GM18519 (cell line): ENCODE measurements at regions not wholly inside any gene's neighbourhood (a gene's known extent, or its start where the extent isn't known, plus 50 kb on each side); places are given as distances from the start of the nearest gene placed in this dataset.
"Not testable (repeated sequence)": the region's sequence is repeated elsewhere in the genome, so short reads cannot be mapped to it uniquely, and the experiment has no call there.

Experiments used
- ATAC-seq: cut with Tn5 transposase; IDR thresholded peaks from one replicate; pipeline ENCODE4 v1.9.1; 2021; ENCODE audit warnings: mild to moderate bottlenecking, moderate library complexity; ENCODE audit not compliant: unreplicated experiment, low FRiP score

- no peak for ATAC-seq
Measured at GRCh38 chr1:37362594-37363385, 111.6 kb upstream of the ZC3H12A start.

- ATAC-seq: no peak
Measured at GRCh38 chr1:37363535-37363934, 110.8 kb upstream of the ZC3H12A start.

DNA sequence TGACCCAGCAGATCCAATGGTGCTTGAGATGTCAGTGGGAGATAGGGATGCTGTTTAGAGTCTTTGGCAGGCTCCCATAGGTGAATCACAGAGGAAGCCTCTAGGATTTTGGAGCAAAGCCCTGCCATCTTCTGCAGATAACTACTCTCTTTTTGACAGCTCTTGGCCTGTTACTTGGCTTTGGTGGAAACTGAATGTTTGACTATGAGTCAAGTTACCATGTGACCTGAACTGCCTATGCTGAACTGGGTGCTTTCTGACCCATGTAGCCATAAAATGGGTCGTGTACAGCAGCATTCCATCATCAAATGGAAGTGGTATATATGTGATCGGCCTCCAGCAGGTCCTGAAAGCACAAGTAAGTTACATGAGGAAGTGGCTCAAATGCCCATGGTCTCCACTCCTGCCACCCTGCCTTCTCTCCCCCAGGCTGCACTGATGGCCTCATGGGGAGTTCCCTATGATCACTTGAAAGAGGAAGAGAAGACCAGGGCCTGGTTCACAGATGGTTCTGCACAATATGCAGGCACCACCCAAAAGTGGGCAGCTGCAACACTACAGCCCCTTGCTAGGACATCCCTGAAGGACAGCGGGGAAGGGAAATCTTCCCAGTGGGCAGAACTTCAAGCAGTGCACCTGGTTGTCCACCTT is 105.6 kb upstream of the ZC3H12A start:
- ATAC-seq: not testable (repeated sequence)

DNA sequence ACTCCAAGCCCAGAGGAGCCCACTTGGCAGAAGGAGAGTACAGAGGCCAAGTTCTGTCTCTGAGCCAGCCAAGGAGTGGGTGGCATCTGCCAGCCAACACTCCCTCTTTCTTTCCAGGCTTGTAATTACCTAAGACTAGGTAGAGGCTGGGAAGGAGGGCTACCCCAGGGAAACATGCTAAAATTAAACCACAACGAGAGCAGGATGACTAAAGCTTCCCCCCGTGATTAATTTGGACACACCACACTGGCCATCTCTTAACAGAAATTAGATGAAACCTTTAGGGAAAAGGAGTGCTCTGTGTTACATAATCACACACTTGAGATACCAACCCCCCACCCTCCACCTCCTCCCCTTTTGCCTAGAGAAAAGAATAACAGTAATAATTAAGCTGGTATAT is 102.1 kb upstream of the ZC3H12A start:
- ATAC-seq: no peak

GRCh38 chr1:37372711-37373110 is 101.7 kb upstream of the ZC3H12A start:
- ATAC-seq: no peak

DNA sequence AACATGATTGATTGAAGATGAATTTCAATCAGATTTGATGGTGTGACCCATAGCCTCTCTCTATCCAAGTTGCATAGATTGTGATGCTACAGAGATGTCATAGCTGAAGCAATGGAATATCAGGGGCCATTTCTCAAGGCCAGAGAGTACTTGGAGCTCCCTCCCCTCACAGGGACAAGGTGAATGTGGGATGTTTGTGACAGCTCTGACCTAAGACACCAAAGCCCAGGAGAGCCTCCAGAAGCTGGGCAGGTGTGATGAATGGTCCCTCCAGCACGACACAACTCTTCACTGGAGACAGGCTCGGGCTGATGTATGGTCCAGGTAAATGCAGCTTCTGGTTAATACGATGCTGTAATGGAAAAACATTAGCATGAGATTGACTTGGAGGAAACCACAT is 101.0 kb upstream of the ZC3H12A start:
- ATAC-seq: no peak

- not testable (repeated sequence) for ATAC-seq
Measured at GRCh38 chr1:37380546-37380945, 93.8 kb upstream of the ZC3H12A start.

DNA sequence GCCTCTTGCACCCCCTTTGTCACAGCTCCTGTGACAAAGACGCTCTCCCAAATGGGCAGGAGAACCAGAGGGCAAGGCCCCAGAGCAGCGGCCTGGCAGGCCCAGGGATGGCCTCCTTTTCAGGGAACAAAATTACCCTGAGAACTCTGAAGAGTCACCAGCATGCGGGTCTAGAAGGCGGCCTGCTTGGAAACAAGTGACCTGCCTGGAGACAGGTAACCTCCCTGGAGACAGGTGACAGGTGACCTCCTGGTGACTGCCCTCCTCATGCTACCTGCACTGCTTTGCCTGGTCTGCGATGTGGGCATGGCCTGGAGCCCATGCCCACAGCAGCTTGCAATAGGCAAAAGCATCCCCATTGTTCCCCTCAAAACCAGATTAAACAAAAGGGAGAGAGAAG is 86.5 kb upstream of the ZC3H12A start:
- no peak for ATAC-seq

DNA sequence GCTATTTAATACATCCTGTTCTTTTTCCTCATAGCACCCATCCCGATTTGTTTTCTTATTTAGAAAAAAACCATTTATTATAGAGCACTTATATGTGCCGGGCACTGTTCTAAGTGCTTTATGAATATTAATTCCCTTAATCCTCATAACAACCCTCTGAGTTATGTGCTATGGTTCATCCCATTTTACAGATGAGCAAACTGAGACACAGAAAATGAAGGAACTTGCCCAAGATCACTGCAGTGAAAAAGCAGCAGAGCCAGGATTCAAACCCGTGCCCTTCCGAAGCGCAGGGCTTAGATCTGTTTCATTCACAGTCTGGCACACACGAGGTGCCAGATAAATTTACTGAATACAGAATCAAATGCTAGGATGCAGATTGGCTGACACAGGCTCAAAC is 85.1 kb upstream of the ZC3H12A start:
- ATAC-seq: no peak

GRCh38 chr1:37391211-37392011 is 83.0 kb upstream of the ZC3H12A start:
- ATAC-seq: no peak

DNA sequence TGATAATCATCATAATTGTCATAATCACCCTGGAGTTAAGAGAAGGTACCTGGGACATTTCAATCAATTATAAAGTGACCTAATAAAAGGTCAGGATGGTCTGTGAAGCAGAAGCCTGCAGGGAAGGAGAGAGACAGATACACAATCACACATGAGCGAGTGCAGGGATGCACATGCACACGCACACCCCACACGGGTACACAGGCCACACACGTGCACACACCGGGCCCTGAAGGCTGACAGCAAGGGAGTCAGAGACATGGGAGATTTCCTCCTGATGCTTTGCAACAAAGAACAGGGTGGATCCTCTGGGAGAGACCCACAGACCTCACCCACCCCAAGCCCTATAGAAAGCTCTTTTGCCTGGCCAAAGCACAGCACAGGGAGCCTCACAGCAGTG is 82.3 kb upstream of the ZC3H12A start:
- ATAC-seq: no peak

- ATAC-seq: no peak
Measured at GRCh38 chr1:37393173-37394120, 80.9 kb upstream of the ZC3H12A start.

- ATAC-seq: no peak
Measured at GRCh38 chr1:37394574-37395464, 79.6 kb upstream of the ZC3H12A start.

GRCh38 chr1:37398096-37398495 is 76.3 kb upstream of the ZC3H12A start:
- no peak for ATAC-seq

DNA sequence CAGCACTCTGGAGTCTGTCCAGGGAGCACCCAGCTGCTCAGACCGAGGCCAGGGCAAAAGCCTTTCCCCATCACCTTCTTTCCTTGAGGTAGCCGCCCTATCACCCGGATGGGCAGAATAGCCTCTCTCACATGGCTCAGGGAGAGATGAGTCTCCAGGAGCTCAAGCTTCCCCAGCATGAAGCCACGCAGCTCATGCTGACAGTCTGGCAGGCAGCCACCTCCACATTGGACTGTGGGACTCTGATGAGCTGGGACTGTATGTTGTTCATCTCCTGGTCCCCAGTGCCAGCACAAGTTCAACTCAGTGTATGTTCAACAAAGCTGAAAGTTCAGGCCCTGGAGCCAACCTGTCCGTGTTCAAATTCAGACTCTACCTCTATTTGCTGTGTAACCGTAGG is 75.2 kb upstream of the ZC3H12A start:
- ATAC-seq: no peak

DNA sequence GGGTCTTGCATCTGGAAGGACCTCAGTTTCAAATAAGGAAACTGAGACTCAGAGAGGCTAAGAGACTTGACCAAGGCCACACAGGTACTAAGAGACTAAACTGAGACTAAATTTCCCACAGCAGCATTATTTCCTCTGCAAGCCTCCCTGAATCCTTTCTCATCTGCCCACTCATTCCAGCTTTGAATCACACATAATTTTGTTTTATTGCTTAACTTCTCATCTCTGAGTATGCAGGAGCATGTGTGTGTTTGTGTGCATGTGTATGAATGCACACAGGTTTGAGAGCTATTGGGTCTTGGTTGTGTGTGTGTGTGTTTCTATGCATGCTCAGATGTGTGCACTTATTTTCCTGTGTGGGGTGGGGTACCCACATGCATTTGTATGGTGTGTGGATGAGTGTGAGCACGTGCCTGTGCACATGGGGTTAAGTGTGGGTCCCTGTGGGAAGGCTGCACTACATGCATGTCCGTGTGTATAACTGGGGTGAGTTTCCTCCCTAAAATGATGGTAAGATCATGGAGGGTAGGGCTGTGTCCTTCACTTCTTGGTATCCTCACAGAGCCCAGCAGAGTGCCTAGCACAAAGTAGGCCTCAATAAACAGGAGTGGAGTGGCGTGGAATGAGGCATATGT is 74.4 kb upstream of the ZC3H12A start:
- no peak for ATAC-seq

DNA sequence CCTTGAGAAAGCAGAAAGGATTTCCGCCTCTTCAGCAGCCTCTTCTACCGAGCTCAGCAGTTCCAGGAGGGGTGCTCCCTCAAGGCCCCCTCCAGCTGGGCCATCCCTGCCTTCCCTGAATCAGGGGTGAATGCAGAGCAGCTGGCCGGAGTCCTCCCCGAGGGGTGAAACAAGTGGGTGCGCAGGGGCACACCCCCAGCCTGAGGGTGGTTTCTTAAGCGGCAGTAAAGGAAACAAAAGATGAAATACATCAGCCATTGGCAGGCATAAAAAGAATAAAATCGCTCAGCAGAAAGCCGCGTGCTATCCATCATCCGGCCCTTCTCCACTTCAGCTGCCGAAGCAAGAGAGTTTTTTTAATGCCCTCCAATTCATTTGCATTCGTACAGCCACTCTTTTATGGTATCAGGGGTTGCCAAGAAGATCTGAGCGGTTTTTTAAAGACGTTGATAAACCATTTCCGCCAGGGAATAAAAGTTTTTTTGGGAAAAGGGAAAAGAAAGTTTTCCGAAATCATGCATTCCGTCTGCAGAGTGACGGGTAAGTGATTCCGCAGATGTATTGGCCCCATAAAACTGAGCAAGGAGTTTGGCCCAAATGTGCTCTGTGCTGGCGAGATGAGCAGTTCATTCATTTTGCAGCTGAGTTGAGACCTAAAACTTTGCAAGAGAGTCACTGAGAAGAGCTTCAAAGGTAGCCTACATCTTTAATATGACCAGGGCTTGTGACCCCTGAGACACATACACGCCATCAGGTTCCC is 73.7 kb upstream of the ZC3H12A start:
- no peak for ATAC-seq

GRCh38 chr1:37403166-37403565 is 71.2 kb upstream of the ZC3H12A start:
- no peak for ATAC-seq
